Stimulated activated memory B cell treated with anti-CD40 and anti-IgM and Interleukin-4, amounts not matched to agents 10 μg/mL and 1 μg/mL and 100 μg/mL, for 72 hours (primary cell): ENCODE measurements at regions not wholly inside any gene's neighbourhood (a gene's known extent, or its start where the extent isn't known, plus 50 kb on each side); places are given as distances from the start of the nearest gene placed in this dataset.

Experiments
- ATAC-seq: fragments of 150-1000 bp; cut with Tn5 transposase; 2 replicates; pipeline ENCODE4 v1.10.0; 2021
- H3K27ac Mint-ChIP-seq: one replicate; pipeline ENCODE4 v1.8.0; 2022; ENCODE audit warnings: mild to moderate bottlenecking, mixed read lengths
- H3K27me3 Mint-ChIP-seq: one replicate; pipeline ENCODE4 v1.8.0; 2022; ENCODE audit warnings: mixed read lengths
- H3K36me3 Mint-ChIP-seq: one replicate; pipeline ENCODE4 v1.8.0; 2022; ENCODE audit warnings: mixed read lengths
- H3K4me1 Mint-ChIP-seq: one replicate; pipeline ENCODE4 v1.8.0; 2022; ENCODE audit warnings: mixed read lengths
- H3K4me3 Mint-ChIP-seq: one replicate; pipeline ENCODE4 v1.8.0; 2022; ENCODE audit warnings: mild to moderate bottlenecking, moderate library complexity, mixed read lengths
- H3K9me3 Mint-ChIP-seq: one replicate; pipeline ENCODE4 v1.8.0; 2022; ENCODE audit warnings: mixed read lengths

GRCh38 chr5:33336891-33337636 is 103.7 kb upstream of the TARS1 start:
- Mint-ChIP-seq H3K4me1 (no peaks in the 10 kb centered on the region), H3K36me3 (no peaks in the 10 kb centered on the region), H3K9me3 (peaks cover 2% of the 10 kb centered on the region), H3K27me3 (no peaks in the 10 kb centered on the region), H3K27ac (no peak overlapping the region), H3K4me3 (no peak overlapping the region)
- no peak for ATAC-seq

DNA sequence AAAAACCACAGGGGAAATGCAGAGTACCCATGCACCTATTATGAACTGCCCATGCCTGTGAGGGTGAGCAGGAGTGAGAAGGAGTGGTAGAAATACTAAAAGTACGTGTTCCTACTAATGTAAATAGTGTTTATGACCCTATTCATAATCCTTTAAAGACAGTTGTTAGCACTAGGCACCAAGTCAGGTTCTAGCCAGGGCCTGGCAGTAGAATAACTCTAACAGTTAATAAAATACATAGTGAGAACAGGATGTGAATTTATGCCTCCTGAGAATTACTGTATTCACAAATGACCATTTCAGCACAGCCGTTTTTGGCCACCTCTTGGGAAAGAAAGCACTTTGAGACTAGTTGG is 103.2 kb upstream of the TARS1 start:
- H3K4me3 Mint-ChIP-seq: no peak overlapping the region
- H3K4me1 Mint-ChIP-seq: no peaks in the 10 kb centered on the region
- no peaks in the 10 kb centered on the region for H3K36me3 Mint-ChIP-seq
- H3K27me3 Mint-ChIP-seq: no peaks in the 10 kb centered on the region
- no peak for ATAC-seq
- H3K9me3 Mint-ChIP-seq: peaks cover 2% of the 10 kb centered on the region
- no peak overlapping the region for H3K27ac Mint-ChIP-seq

DNA sequence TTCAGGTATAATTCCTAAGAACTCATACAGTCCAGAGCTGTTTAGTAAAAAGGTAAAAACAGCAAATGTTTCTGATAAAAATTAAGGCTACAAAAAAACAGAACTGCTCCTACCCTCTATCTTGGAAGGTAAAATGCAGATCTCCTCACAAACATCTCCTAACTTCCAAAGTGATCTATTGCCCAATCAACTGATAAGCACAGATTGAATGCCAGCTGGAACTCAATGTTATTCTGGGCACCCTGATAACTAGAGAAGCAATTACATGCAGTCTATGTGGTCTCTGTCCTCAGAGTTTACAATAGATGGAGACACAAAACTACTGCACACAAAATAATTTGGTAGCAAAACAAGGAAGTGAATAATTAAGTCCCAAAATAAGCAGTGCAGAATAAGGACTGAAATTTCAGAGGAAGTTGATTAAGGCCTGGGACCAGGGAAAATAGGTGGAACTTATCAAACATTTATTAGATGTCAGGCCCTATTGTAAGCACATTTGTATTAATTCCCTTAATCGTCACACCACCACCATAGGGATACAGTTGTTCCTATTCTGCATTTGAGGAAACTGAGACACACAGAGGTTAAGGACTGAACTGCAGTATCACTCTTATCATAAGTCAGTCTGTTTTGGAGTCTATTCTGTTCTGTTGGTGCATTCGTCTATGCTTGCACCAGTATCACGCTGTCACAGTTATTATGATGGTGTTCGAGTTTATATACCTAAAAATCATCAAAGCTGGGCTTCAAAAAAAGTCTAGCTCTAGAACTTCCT is 102.2 kb upstream of the TARS1 start:
- ATAC-seq: no peak
- Mint-ChIP-seq H3K27me3 (no peaks in the 10 kb centered on the region), H3K4me1 (no peaks in the 10 kb centered on the region), H3K9me3 (peaks cover 2% of the 10 kb centered on the region), H3K27ac (no peak overlapping the region), H3K4me3 (no peak overlapping the region), H3K36me3 (no peaks in the 10 kb centered on the region)

DNA sequence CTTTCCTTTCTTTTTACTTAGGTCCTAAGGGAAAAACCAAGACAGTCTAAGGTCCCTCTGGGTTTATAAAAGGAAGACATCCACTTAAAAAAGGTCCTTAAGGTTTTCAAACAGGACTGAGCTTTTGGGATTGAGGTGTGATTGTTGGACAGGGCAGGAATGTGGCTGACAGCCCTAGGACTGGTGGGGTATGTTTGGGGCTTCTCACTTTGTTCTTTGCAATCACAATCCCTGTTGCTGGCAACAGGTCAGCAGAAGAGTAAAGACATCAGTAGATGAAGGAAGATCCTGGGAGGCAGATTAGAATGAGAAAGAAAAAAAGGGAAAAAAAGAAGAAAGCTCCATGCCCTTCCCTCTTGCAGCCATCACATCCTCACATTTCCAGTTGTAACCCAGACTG is 101.4 kb upstream of the TARS1 start:
- Mint-ChIP-seq H3K27ac (no peak overlapping the region), H3K36me3 (no peaks in the 10 kb centered on the region), H3K4me1 (no peaks in the 10 kb centered on the region)

GRCh38 chr5:33340195-33340594 is 100.6 kb upstream of the TARS1 start:
- Mint-ChIP-seq H3K27ac (no peak overlapping the region), H3K4me1 (no peaks in the 10 kb centered on the region), H3K4me3 (no peak overlapping the region), H3K9me3 (peaks cover 2% of the 10 kb centered on the region), H3K27me3 (no peaks in the 10 kb centered on the region), H3K36me3 (no peaks in the 10 kb centered on the region)
- no peak for ATAC-seq

More for the DNA sequence above, 101.4 kb upstream of the TARS1 start:
- Mint-ChIP-seq H3K9me3 (peaks cover 2% of the 10 kb centered on the region), H3K4me3 (no peak overlapping the region), H3K27me3 (no peaks in the 10 kb centered on the region)
- ATAC-seq: no peak

DNA sequence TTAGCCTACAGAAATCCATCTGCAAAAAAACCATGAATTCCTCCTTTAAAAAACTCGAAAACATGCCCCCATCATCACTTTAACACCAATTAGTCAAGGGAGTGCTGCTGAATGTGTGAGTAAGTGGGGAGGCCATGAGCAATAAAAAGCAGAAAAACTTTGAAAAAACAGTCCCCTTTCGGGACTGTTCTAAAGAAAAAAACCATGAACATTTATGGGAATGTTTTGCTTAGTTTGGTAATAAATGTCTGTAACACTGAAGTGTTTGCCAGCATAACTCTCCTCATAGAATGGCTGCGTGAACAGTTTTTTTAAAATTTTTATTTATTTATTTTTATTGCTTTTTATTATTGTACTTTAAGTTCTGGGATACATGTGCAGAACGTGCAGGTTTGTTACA is 99.4 kb upstream of the TARS1 start:
- ATAC-seq: no peak

DNA sequence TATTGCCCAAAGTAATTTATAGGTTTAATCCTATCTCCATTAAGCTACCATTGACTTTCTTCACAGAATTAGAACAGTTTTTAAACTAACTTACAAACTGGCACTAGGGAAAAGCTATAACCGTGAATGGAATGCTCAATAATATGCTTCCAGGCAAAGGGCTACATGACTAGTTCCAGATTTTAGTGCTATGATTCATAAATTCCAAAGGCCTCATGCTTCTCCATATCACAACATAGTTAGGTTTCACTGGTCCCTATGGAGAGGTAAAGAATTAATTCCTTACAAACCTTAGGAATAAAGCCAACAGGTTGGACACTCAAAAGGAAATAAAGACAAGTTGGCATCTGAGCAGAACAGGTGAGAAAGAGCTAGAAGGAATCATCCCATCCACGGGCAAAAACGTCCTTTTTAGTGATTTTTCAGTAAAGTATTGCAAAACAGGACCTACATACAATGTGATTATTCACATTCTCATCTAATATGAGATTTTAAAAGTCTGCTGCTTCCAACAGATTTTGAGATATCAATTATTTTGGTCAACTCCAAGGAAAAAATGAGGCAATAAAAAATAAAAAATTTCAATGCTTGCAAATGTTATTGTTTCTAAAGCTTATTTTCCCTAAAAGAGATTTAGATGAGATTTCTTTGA is 97.0 kb upstream of the TARS1 start:
- H3K9me3 Mint-ChIP-seq: peaks cover 4% of the 10 kb centered on the region
- no peak overlapping the region for H3K27ac Mint-ChIP-seq
- H3K4me3 Mint-ChIP-seq: no peak overlapping the region
- no peak for ATAC-seq
- no peaks in the 10 kb centered on the region for H3K4me1 Mint-ChIP-seq
- no peaks in the 10 kb centered on the region for H3K27me3 Mint-ChIP-seq
- H3K36me3 Mint-ChIP-seq: no peaks in the 10 kb centered on the region

More for the DNA sequence above, 99.4 kb upstream of the TARS1 start:
- Mint-ChIP-seq H3K27ac (no peak overlapping the region), H3K4me1 (no peaks in the 10 kb centered on the region), H3K36me3 (no peaks in the 10 kb centered on the region), H3K27me3 (no peaks in the 10 kb centered on the region), H3K9me3 (peaks cover 2% of the 10 kb centered on the region), H3K4me3 (no peak overlapping the region)

DNA sequence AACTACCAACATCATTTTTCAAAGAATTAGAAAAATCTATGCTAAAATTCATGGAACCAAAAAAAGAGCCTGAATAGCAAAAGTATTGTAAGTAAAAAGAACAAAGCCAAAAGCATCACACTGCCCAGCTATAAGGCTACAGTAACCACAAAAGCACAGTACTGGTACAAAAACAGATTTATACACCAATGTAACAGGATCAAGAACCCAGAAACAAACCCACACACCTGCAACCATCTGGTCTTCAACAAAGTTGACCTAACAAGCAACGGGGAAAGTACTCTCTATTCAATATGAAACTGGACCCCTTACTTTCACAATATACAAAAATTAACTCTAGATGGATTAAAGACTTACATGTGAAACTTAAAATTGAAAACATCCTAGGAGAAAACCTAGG is 94.2 kb upstream of the TARS1 start:
- no peaks in the 10 kb centered on the region for H3K36me3 Mint-ChIP-seq
- peaks cover 14% of the 10 kb centered on the region for H3K9me3 Mint-ChIP-seq
- ATAC-seq: no peak
- H3K4me1 Mint-ChIP-seq: no peaks in the 10 kb centered on the region
- no peak overlapping the region for H3K27ac Mint-ChIP-seq
- no peak overlapping the region for H3K4me3 Mint-ChIP-seq
- H3K27me3 Mint-ChIP-seq: no peaks in the 10 kb centered on the region

- no peak for ATAC-seq
- H3K9me3 Mint-ChIP-seq: peaks cover 11% of the 10 kb centered on the region
- H3K4me3 Mint-ChIP-seq: no peak overlapping the region
- H3K27ac Mint-ChIP-seq: no peak overlapping the region
- no peaks in the 10 kb centered on the region for H3K4me1 Mint-ChIP-seq
- H3K27me3 Mint-ChIP-seq: no peaks in the 10 kb centered on the region
- no peaks in the 10 kb centered on the region for H3K36me3 Mint-ChIP-seq
Measured at GRCh38 chr5:33361781-33362180, 79.0 kb upstream of the TARS1 start.

- H3K27me3 Mint-ChIP-seq: no peaks in the 10 kb centered on the region
- ATAC-seq: no peak
- H3K36me3 Mint-ChIP-seq: no peaks in the 10 kb centered on the region
- no peaks in the 10 kb centered on the region for H3K4me1 Mint-ChIP-seq
- H3K4me3 Mint-ChIP-seq: no peak overlapping the region
- no peak overlapping the region for H3K27ac Mint-ChIP-seq
- H3K9me3 Mint-ChIP-seq: peaks cover 11% of the 10 kb centered on the region
Measured at GRCh38 chr5:33362915-33363314, 77.8 kb upstream of the TARS1 start.

GRCh38 chr5:33363537-33363936 is 77.2 kb upstream of the TARS1 start:
- no peak for ATAC-seq
- Mint-ChIP-seq H3K9me3 (peaks cover 8% of the 10 kb centered on the region), H3K27me3 (no peaks in the 10 kb centered on the region), H3K4me1 (no peaks in the 10 kb centered on the region), H3K27ac (no peak overlapping the region), H3K36me3 (no peaks in the 10 kb centered on the region), H3K4me3 (no peak overlapping the region)

- ATAC-seq: no peak
- Mint-ChIP-seq H3K4me3 (no peak overlapping the region), H3K27ac (no peak overlapping the region), H3K27me3 (no peaks in the 10 kb centered on the region), H3K4me1 (no peaks in the 10 kb centered on the region), H3K36me3 (no peaks in the 10 kb centered on the region), H3K9me3 (peaks cover 4% of the 10 kb centered on the region)
Measured at GRCh38 chr5:33364406-33364805, 76.4 kb upstream of the TARS1 start.

DNA sequence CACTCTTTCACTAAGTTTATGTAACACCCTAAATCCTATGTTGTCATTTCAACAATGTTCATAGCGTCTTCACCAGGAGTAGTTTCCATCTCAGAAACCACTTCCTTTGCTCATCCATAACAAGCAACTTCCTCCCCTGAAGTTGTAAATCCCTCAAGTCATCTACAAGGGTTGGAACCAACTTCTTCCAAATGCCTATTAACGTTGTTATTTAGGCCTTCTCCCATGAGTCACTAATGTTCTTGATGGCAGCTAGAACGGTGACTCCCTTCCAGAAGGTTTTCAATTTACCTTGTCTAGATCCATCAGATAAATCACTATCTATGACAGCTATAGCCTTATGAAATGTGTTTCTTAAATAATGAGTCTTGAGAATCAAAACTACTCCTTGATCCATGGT is 73.3 kb upstream of the TARS1 start:
- Mint-ChIP-seq H3K4me1 (no peaks in the 10 kb centered on the region), H3K4me3 (no peak overlapping the region), H3K9me3 (no peaks in the 10 kb centered on the region), H3K27me3 (no peaks in the 10 kb centered on the region), H3K36me3 (no peaks in the 10 kb centered on the region), H3K27ac (no peak overlapping the region)
- no peak for ATAC-seq

GRCh38 chr5:33369485-33370465 is 71.0 kb upstream of the TARS1 start:
- Mint-ChIP-seq H3K27ac (no peak overlapping the region), H3K4me3 (no peak overlapping the region), H3K9me3 (no peaks in the 10 kb centered on the region), H3K36me3 (no peaks in the 10 kb centered on the region), H3K27me3 (no peaks in the 10 kb centered on the region), H3K4me1 (no peaks in the 10 kb centered on the region)
- no peak for ATAC-seq

DNA sequence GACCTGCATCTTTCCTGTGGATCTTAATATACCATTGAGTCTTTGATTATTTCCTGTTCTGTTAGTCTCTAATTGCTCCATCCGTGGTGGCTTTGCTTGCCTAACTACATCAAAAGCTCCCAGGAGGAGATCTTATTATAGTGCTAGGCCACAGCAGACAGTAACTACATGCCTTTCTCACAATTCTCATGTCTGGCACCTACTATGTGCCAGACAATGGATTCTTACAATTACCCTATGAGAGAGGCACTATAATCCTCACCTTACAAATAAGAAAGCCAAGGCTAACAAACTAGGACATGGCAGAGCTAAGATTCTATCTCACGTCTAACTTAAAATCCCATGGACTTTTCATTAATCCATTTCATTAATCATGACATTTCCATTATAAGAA is 70.3 kb upstream of the TARS1 start:
- no peak overlapping the region for H3K4me3 Mint-ChIP-seq
- no peaks in the 10 kb centered on the region for H3K9me3 Mint-ChIP-seq
- no peak overlapping the region for H3K27ac Mint-ChIP-seq
- no peaks in the 10 kb centered on the region for H3K27me3 Mint-ChIP-seq
- no peaks in the 10 kb centered on the region for H3K36me3 Mint-ChIP-seq
- H3K4me1 Mint-ChIP-seq: no peaks in the 10 kb centered on the region
- ATAC-seq: no peak
